KMS-11 (cell line): ENCODE measurements at regions not wholly inside any gene's neighbourhood (a gene's known extent, or its start where the extent isn't known, plus 50 kb on each side); places are given as distances from the start of the nearest gene placed in this dataset.

ENCODE experiments used
- H2AFZ ChIP-seq: fragments of 200-600 bp; sonication (generic); 2 replicates; pipeline ENCODE4 v1.6.1; 2016; ENCODE audit warnings: antibody characterized with exemption, mixed run types, low read depth
- H3K27ac ChIP-seq: fragments of 200-600 bp; sonication (generic); 2 replicates; pipeline ENCODE4 v1.6.1; 2016; ENCODE audit warnings: mild to moderate bottlenecking, mixed run types
- H3K27me3 ChIP-seq: fragments of 200-600 bp; sonication (generic); 2 replicates; pipeline ENCODE4 v1.6.1; 2017; ENCODE audit warnings: mild to moderate bottlenecking, low read depth, mixed run types, moderate library complexity; ENCODE audit not compliant: insufficient read depth
- H3K36me3 ChIP-seq: fragments of 200-600 bp; sonication (generic); 2 replicates; pipeline ENCODE4 v1.6.1; 2017; ENCODE audit warnings: mild to moderate bottlenecking, mixed run types; ENCODE audit not compliant: insufficient read depth
- H3K4me1 ChIP-seq: fragments of 200-600 bp; sonication (generic); 2 replicates; pipeline ENCODE4 v1.6.1; 2016; ENCODE audit warnings: mild to moderate bottlenecking, low read depth, mixed run types; ENCODE audit not compliant: poor library complexity, severe bottlenecking
- H3K4me2 ChIP-seq: fragments of 200-600 bp; sonication (generic); 2 replicates; pipeline ENCODE4 v1.7.0; 2016; ENCODE audit warnings: mild to moderate bottlenecking, mixed run types
- H3K4me3 ChIP-seq: fragments of 200-600 bp; sonication (generic); IDR thresholded peaks from 2 replicates; pipeline ENCODE4 v1.6.1; 2017; ENCODE audit warnings: low read depth, low read length, mixed read lengths; ENCODE audit not compliant: insufficient read depth
- H3K79me2 ChIP-seq: fragments of 200-600 bp; sonication (generic); 2 replicates; pipeline ENCODE4 v1.6.1; 2016; ENCODE audit warnings: low read depth, mixed run types; ENCODE audit not compliant: insufficient read depth
- H3K9ac ChIP-seq: fragments of 200-600 bp; sonication (generic); 2 replicates; pipeline ENCODE4 v1.6.1; 2016; ENCODE audit warnings: mild to moderate bottlenecking, mixed run types
- H4K20me1 ChIP-seq: fragments of 200-600 bp; sonication (generic); 2 replicates; pipeline ENCODE4 v1.6.1; 2016; ENCODE audit warnings: mild to moderate bottlenecking, mixed run types; ENCODE audit not compliant: insufficient read depth
- CTCF ChIP-seq: fragments of 200-600 bp; sonication (generic); conservative IDR thresholded peaks from 2 replicates; pipeline ENCODE4 v1.6.1; 2017; ENCODE audit warnings: low read depth, mild to moderate bottlenecking, antibody characterized with exemption, low read length, moderate library complexity, mixed read lengths

GRCh38 chr2:144165599-144166250, 354.2 kb downstream of the ZEB2 start:
- H3K4me1 ChIP-seq, result no peaks in the 10 kb centered on the region
- no peaks in the 10 kb centered on the region for H3K27me3 ChIP-seq
- H3K4me2 ChIP-seq, result no peak overlapping the region
- no peaks in the 10 kb centered on the region for H3K36me3 ChIP-seq
- H4K20me1 ChIP-seq, result no peaks in the 10 kb centered on the region
- no peak overlapping the region for H3K4me3 ChIP-seq
- no peaks in the 10 kb centered on the region for H3K79me2 ChIP-seq
- H2AFZ ChIP-seq, result no peak overlapping the region
- no peak overlapping the region for H3K9ac ChIP-seq
- TF ChIP-seq CTCF, result no peak
- no peak overlapping the region for H3K27ac ChIP-seq

- H3K9ac ChIP-seq, result no peak overlapping the region
- H3K36me3 ChIP-seq, result no peaks in the 10 kb centered on the region
- no peaks in the 10 kb centered on the region for H3K4me1 ChIP-seq
- no peak for TF ChIP-seq CTCF
- no peak overlapping the region for H2AFZ ChIP-seq
- no peak overlapping the region for H3K27ac ChIP-seq
- no peak overlapping the region for H3K4me2 ChIP-seq
- no peaks in the 10 kb centered on the region for H3K79me2 ChIP-seq
- no peaks in the 10 kb centered on the region for H3K27me3 ChIP-seq
- H3K4me3 ChIP-seq, result no peak overlapping the region
- no peaks in the 10 kb centered on the region for H4K20me1 ChIP-seq
Measured at GRCh38 chr2:144163592-144163991, 356.3 kb downstream of the ZEB2 start.

GRCh38 chr2:144162652-144163051, 357.3 kb downstream of the ZEB2 start:
- no peak overlapping the region for H3K9ac ChIP-seq
- H3K4me2 ChIP-seq, result no peak overlapping the region
- no peaks in the 10 kb centered on the region for H3K79me2 ChIP-seq
- H3K4me1 ChIP-seq, result no peaks in the 10 kb centered on the region
- no peaks in the 10 kb centered on the region for H3K36me3 ChIP-seq
- no peak overlapping the region for H3K27ac ChIP-seq
- no peak for TF ChIP-seq CTCF
- H3K27me3 ChIP-seq, result no peaks in the 10 kb centered on the region
- no peaks in the 10 kb centered on the region for H4K20me1 ChIP-seq
- no peak overlapping the region for H2AFZ ChIP-seq
- H3K4me3 ChIP-seq, result no peak overlapping the region

- Histone ChIP-seq H3K9ac (no peak overlapping the region), H3K79me2 (no peaks in the 10 kb centered on the region), H3K4me1 (no peaks in the 10 kb centered on the region), H3K27me3 (no peaks in the 10 kb centered on the region), H3K4me2 (no peak overlapping the region), H2AFZ (no peak overlapping the region), H3K36me3 (no peaks in the 10 kb centered on the region), H4K20me1 (no peaks in the 10 kb centered on the region), H3K27ac (no peak overlapping the region), H3K4me3 (no peak overlapping the region)
- TF ChIP-seq CTCF, result no peak
Measured at GRCh38 chr2:144161061-144161460, 358.9 kb downstream of the ZEB2 start.
